ENCODE measurements at regions not wholly inside any gene's neighbourhood (a gene's known extent, or its start where the extent isn't known, plus 50 kb on each side); places are given as distances from the start of the nearest gene placed in this dataset.
"Not testable (repeated sequence)": the region's sequence is repeated elsewhere in the genome, so short reads cannot be mapped to it uniquely, and the experiment has no call there.

DNA sequence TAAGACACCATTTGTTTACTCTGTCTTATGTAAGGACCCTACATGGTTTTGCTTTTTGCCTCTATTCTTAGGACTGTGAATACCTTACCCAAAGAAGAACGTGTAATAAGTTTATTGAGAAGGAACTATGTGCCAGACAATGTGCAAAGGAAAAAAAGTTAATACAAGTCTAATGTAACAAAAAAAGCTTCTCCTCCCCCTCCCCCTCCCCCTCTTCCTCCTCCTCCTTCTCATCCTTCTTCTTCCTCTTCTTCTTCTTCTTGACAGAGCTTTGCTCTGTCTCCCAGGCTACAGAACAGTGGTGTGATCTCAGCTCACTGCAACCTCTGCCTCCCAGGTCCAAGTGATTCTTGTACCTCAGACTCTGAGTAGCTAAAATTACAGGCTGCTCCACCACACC lies 50.9 kb upstream of the MITF start:
- TF ChIP-seq, protein P1, sequence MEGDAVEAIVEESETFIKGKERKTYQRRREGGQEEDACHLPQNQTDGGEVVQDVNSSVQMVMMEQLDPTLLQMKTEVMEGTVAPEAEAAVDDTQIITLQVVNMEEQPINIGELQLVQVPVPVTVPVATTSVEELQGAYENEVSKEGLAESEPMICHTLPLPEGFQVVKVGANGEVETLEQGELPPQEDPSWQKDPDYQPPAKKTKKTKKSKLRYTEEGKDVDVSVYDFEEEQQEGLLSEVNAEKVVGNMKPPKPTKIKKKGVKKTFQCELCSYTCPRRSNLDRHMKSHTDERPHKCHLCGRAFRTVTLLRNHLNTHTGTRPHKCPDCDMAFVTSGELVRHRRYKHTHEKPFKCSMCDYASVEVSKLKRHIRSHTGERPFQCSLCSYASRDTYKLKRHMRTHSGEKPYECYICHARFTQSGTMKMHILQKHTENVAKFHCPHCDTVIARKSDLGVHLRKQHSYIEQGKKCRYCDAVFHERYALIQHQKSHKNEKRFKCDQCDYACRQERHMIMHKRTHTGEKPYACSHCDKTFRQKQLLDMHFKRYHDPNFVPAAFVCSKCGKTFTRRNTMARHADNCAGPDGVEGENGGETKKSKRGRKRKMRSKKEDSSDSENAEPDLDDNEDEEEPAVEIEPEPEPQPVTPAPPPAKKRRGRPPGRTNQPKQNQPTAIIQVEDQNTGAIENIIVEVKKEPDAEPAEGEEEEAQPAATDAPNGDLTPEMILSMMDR (IDR thresholded peaks at IDR 0.05; ENCODE audit: low read depth, low read length) = no peak
- no peaks in the 10 kb centered on the region for H3K9me3 ChIP-seq
- H3K4me3 ChIP-seq (ENCODE audit: low read depth, low read length) = no peak overlapping the region
- no peak for DNase-seq
- H3K4me1 ChIP-seq = peaks cover 6% of the 10 kb centered on the region
- no peaks in the 10 kb centered on the region for H3K36me3 ChIP-seq
- no peaks in the 10 kb centered on the region for H3K27me3 ChIP-seq

DNA sequence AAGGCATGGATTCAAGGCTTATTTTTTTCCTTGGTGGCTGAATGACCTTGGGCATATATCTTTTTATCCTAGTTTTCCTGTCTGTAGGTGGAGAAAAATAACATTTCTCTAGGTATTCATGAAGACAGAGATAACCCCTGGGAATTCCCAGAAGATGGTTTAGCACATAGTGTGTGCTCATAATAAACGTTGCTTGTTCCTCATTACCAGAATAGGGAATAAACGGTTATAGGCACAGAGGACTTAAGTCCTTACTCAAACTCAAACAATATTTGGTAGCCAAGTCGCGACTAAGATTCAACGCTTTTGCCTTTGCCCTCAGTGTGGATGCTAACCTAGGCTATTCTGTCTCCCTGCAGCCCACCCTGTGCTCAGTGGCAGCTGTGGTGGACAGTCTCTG lies 51.6 kb upstream of the MITF start:
- Histone ChIP-seq H3K4me1 (peaks cover 6% of the 10 kb centered on the region), H3K9me3 (no peaks in the 10 kb centered on the region), H3K27me3 (no peaks in the 10 kb centered on the region), H3K4me3 (ENCODE audit: low read depth, low read length) (no peak overlapping the region), H3K36me3 (no peaks in the 10 kb centered on the region)
- no peak for DNase-seq
- TF ChIP-seq, protein P1 (IDR thresholded peaks at IDR 0.05; ENCODE audit: low read depth, low read length) = no peak

DNA sequence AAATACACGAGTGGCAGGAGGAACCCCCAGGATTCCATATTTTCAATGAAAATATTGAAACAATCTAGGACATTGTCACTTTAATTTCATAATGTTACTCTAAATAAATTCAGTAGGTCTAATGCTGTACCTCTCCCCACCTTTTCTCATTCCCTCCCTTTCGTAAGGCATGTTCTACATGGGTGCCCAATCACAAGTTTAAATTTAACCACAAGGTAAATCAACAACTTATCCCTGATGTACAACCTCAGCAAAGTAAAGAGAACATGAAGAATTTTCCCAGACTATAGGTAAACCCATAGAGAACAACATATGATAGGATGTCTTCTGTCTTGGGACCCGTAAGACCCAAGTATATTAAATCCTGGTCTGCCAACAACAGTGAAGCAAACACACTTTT lies 53.2 kb upstream of the MITF start:
- H3K4me3 ChIP-seq (ENCODE audit: low read depth, low read length) = no peak overlapping the region
- H3K27me3 ChIP-seq = no peaks in the 10 kb centered on the region
- no peak for DNase-seq
- peaks cover 6% of the 10 kb centered on the region for H3K4me1 ChIP-seq
- TF ChIP-seq, protein P1 (IDR thresholded peaks at IDR 0.05; ENCODE audit: low read depth, low read length) = no peak
- no peaks in the 10 kb centered on the region for H3K36me3 ChIP-seq
- no peaks in the 10 kb centered on the region for H3K9me3 ChIP-seq

DNA sequence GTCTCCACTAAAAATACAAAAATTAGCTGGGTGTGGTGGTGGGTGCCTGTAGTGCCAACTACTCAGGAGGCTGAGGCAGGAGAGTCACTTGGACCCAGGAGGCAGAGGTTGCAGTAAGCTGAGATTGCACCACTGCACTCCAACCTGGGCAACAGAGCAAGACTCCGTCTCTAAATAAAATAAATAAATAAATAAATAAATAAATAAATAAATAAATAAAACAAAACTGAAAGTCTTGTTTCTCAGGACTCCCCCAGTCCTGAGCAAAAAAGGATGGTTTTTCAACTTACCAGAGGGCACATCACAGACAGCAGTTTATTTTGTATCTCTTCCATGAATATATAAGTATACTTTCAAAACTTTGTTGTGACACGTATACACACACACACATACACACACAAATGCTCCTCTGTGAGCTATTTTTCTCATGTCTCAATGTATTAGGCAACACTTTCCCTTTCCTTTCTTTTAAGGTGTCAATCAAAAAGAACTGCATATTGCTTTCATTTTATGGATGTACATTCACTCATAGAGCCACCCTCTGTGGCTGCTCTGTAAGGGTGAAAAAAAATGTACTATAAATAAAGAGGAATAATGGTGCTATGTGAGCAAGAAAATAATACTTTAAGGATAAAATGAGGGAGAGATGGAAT lies 54.8 kb upstream of the MITF start:
- H3K4me3 ChIP-seq (ENCODE audit: low read depth, low read length) = no peak overlapping the region
- no peaks in the 10 kb centered on the region for H3K36me3 ChIP-seq
- no peaks in the 10 kb centered on the region for H3K27me3 ChIP-seq
- no peak for DNase-seq
- TF ChIP-seq, protein P1 (IDR thresholded peaks at IDR 0.05; ENCODE audit: low read depth, low read length) = no peak
- H3K4me1 ChIP-seq = peaks cover 6% of the 10 kb centered on the region
- no peaks in the 10 kb centered on the region for H3K9me3 ChIP-seq

DNA sequence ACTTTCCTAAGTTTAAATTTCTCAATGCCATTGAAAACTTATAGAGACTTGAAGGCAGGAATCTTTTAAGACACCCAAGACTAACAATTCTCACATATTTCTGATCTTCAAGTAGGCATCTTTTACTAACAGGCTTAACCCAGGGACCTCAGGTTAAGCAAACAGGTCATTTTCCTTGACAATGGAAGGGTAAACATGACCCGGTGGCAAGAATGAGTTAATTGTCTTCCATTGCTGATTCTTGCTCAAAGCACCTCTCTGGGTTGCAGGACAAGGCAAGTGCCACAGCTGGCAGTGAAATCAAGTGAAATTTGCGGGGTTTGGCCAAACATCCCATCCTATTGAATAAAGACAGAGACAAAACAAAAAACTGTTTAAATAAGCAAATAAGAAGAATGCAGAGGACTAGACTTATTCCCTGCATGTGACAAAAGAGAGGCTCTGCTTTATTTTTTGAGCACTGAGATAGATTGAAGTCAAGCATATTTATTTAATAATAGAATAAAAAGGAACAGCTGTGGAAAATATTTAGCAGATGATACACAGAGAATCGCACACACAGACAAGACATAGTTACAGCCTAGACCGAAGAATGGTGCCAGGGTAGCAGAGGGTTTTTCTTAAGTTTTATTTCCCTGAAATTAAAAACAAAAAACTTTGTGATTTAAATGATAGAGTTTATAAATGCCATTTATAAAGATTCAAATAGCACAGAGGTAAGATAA lies 56.0 kb upstream of the MITF start:
- Histone ChIP-seq H3K9me3 (no peaks in the 10 kb centered on the region), H3K4me3 (ENCODE audit: low read depth, low read length) (no peak overlapping the region), H3K36me3 (no peaks in the 10 kb centered on the region), H3K27me3 (no peaks in the 10 kb centered on the region), H3K4me1 (no peaks in the 10 kb centered on the region; the same call in 1 of the 2 replicates)
- DNase-seq = no peak
- TF ChIP-seq, protein P1 (IDR thresholded peaks at IDR 0.05; ENCODE audit: low read depth, low read length) = no peak

DNA sequence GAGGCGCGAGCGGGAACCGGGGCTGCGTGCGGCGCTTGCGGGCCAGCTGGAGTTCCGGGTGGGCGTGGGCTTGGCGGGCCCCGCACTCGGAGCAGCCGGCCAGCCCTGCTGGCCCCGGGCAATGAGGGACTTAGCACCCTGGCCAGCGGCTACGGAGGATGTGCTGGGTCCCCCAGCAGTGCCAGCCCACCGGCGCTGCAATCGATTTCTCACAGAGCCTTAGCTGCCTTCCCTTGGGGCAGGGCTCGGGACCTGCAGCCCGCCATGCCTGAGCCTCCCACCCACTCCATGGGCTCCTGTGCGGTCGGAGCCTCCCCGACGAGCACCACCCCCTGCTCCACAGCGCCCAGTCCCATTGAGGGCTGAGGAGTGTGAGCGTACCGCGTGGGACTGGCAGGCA lies 61.8 kb upstream of the MITF start:
- not testable (repeated sequence) for DNase-seq; H3K27me3 ChIP-seq; H3K36me3 ChIP-seq; H3K9me3 ChIP-seq; H3K4me1 ChIP-seq; H3K4me3 ChIP-seq (ENCODE audit: low read depth, low read length)

Measured in BE2C (cell line).